Stimulated activated CD4-positive, alpha-beta T cell treated with anti-CD3 and anti-CD28 coated beads, Interleukin-15, amount 100 ng/mL, for 24 hours (primary cell): ENCODE measurements at regions not wholly inside any gene's neighbourhood (a gene's known extent, or its start where the extent isn't known, plus 50 kb on each side); places are given as distances from the start of the nearest gene placed in this dataset.
A peak's percentile ranks its signal among the peaks of the same experiment; 100 is the strongest.
"Not testable (repeated sequence)": the region's sequence is repeated elsewhere in the genome, so short reads cannot be mapped to it uniquely, and the experiment has no call there.

Experiments
- DNase-seq: peaks from one replicate; pipeline ENCODE4 v3.0.0-alpha.2; 2020

DNA sequence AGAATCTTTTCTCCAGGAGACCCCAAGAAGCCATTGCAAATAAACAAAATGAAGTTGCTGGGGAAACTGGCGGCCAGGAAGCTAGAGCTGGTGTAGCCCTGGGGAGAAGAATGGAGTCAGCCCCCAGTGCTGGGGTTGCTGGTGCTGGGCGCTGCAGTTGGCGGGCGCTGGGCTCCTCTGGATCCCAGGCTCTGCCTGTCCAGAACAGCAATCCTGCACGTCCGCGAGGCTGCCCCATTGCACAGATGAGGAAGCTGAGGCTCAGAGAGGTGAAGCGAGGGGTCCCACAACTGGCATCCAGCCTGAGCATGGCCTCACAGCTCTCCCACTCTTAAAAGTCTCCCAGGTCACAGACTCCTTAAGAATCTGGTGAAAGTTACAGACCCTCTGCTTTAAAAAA, 161.1 kb downstream of the OR4M2 start:
- no peak for DNase-seq

- DNase-seq: not testable (repeated sequence)
These were observed 162.0 kb downstream of the OR4M2 start for GRCh38 chr15:22242311-22242710.

DNA sequence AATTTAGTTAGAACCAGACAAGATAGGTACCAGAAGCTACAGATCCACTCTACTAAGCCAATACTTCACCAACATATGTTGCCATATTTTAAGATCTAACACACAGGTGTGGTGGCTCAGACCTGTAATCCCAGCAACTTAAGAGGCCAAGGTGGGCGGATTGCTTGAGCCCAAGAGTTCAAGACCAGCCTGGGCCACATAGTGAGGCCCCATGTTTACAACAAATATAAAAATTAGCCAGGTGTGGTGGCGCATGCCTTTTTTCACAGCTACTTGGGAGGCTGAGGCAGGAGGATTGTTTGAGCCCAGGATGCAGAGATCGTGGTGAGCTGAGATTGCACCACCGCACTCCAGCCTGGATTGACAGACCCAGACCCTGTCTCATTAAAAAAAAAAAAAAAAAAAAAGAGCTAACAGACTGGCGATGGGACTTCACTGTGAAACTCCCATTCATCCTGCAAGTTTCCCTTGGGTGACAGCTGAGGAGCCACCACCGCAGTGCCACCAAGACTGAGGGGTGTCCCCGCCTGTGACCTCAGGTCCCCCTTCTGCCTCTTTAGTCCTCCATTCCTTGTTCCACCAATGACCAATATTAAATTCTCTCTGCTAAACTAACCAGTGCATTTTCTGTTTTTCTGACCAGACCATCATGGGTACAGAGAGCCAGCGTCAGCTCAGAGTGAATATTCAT, 163.3 kb downstream of the OR4M2 start:
- DNase-seq: no peak

- not testable (repeated sequence) for DNase-seq
These were observed 169.2 kb downstream of the OR4M2 start for GRCh38 chr15:22249511-22249910.

GRCh38 chr15:22250501-22251290, 170.4 kb downstream of the OR4M2 start:
- DNase-seq: not testable (repeated sequence)

DNA sequence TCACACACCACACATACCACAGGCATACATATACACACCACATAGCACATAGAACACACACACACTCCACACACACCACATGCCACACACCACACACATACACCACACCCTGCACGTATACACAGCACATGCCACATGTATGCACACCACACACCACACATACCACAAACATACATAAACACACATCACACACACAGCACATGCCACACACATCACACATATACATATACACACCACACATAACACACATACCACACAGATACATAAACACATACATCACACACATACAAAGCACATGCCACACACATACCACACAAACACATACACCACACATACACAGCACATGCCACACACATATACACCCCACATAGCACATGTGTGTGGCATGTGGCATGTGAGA, 171.1 kb downstream of the OR4M2 start:
- DNase-seq: no peak

DNA sequence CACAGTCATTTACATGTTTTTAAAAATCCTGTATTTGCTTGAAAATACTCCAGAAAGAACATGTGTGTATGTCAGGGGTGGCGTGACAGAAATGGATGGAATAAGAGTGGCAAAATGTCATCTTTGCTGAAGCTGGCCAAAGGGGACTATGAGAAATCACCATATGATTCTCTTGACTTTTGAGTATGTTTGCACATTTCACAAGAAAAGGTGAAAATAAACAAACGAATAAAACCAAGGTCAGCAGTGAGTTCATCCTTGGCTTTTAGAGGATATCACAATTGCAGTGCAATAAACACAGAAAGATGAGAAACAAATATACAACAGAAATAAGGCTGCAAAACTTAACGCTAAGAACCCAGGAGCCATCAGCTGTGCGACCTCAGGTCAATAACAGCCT, 171.7 kb downstream of the OR4M2 start:
- not testable (repeated sequence) for DNase-seq

GRCh38 chr15:22252521-22252920, 172.2 kb downstream of the OR4M2 start:
- not testable (repeated sequence) for DNase-seq

- not testable (repeated sequence) for DNase-seq
These were observed 172.8 kb downstream of the OR4M2 start for GRCh38 chr15:22253002-22253675.

GRCh38 chr15:22253676-22254408, 173.5 kb downstream of the OR4M2 start:
- DNase-seq: no peak

GRCh38 chr15:22254409-22255045, 174.2 kb downstream of the OR4M2 start:
- not testable (repeated sequence) for DNase-seq

DNA sequence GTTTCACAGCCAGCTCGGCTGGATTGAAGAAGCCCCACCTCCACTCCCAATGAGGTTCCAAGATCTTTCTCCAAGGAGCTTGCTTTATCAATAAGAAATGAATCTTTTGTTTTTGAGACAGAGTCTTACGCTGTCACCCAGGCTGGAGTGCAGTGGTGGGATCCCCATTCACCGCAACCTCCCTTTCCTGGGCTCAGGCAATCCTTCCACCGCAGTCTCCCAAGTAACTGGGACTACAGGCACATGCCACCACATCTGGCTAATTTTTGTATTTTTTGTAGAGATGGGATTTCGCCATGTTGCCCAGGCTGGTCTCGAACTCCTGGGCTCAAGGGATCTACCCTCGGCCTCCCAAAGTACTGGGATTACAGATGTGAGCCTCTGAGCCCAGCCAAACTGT, 175.3 kb downstream of the OR4M2 start:
- not testable (repeated sequence) for DNase-seq

GRCh38 chr15:22256389-22257046, 176.2 kb downstream of the OR4M2 start:
- not testable (repeated sequence) for DNase-seq

DNA sequence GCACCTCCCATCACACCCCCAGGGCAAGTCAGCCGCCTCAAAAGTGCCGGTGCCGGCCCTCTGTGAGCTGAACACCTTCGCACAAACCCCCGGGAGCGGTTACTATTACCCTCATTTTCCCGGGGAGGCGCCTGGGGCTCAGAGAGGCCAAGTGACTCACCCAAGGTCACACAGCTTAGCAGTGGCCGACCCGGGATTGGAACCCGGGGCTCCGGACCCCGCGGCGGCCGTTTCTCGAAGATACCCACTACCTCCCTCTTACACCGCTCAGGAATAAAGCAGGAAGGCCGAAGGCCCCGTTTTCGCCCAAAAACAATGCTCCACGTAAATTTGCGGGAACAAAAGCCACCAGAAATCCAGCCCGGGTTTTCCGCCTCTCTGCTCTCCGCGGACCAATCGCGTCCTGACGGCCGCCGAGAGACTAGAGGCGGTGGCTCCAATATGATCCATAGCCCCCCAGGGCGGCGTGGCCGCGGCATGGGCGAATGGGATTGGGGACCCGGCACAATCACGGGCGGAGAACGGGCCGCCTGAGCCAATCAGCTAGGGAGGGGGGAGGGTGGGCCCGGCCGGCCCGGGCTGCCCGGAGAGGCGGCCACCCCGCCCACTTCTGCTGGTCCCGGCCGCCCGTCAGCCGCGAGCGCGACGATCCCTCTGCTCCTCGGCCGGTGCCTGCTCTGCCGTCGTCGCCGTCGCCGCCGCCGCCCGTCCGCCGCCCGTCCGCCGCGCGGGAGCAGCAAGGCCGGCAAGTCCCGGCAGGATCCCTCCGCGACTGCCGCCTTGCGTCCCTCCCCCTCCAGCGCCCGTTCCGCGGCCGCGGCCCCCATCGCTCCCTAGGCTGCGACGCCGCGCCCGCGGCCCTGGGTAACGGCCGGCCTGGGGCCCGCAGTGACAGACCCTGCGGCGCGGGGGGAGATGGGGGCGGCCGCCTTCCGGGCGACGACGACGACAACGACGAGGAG, 177.0 kb downstream of the OR4M2 start:
- peak; percentile 45 for DNase-seq

- no peak for DNase-seq
These were observed 177.7 kb downstream of the OR4M2 start for GRCh38 chr15:22258009-22258397.

GRCh38 chr15:22258398-22259150, 178.2 kb downstream of the OR4M2 start:
- DNase-seq: no peak

- not testable (repeated sequence) for DNase-seq
These were observed 178.9 kb downstream of the OR4M2 start for GRCh38 chr15:22259151-22259750.

GRCh38 chr15:22259881-22260421, 179.6 kb downstream of the OR4M2 start:
- no peak for DNase-seq

DNA sequence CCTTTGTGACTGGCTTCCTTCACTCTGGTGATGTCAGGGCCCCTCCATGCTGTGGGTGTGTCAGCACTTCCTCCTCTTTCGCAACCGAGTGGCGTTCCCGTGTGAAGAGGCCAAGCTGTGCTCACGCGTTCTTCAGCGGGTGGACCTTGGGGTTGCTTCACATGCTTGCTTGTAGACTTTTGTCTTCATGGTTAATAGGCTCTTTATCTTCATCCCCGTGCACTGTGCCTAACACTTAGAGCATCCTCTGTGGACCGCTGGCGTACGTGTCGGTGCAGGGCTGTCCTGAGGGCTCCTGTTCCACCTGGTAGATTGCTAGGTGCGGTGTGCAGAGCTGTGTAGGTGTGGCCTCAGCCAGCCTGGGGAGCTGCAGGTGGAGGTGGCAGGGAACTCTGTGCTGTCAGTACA, 182.3 kb downstream of the OR4M2 start:
- peak; percentile 67 for DNase-seq
